ENCODE measurements at regions not wholly inside any gene's neighbourhood (a gene's known extent, or its start where the extent isn't known, plus 50 kb on each side); places are given as distances from the start of the nearest gene placed in this dataset.

DNA sequence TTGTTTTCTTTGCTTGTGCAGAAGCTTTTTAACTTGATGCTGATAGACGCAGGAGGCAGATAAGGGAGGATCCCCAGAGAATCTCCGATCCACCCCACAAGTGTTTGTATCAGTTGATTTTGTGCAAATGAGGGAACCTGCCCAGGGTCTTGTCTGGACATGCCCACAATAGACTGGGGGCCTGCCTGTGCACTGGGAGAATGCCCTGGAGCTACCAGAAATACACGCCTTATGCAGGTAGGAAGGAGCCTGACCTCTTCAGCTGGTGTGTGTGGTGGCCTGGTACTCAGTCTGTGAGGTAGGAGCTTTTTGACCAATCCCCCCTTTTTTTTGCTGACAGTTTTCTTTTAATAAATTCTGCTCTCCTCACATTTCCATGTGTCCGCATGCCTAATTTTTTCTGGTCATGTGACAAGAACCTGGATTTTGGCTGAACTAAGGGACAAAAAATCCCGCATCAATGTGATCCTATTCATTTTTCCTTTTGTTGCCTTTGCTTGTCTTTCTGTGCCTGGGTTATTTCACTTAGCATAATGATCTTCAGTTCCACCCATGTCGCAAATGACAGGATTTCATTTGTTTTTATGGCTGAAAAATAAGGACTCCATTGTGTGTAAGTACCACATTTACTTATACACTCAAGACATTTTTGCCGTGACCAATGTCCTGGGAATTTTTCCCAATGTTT, 430.6 kb upstream of the NRG3 start:
- no peak overlapping the region for H3K27ac ChIP-seq (replicated peaks in 1 of 4)
- DNase-seq (ENCODE audit: extremely low spot score) = no peak

DNA sequence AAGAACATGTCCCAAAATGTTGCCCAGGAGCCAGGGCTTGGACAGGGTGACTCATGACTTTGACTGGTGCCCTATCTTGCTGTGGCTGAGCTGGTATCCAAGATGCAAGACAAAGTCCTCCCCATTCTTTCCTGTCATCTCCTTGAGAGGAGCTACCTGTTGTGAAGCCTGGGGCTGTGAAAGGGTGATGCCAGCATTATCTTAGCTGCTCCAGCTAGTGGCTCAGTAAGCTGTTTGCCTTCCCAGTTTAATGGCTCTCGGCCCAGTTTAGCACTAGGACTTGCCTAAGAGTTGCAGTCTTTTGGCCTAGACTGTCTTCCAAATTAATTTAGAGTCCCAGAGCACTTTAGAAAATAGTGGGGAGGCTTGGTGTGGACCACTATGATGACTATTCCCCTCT, 424.3 kb upstream of the NRG3 start:
- DNase-seq (ENCODE audit: extremely low spot score) = no peak
- no peak overlapping the region for H3K27ac ChIP-seq (replicated peaks in 1 of 4)
- no peak overlapping the region for H3K4me3 ChIP-seq
- H3K27me3 ChIP-seq = no peaks in the 10 kb centered on the region
- no peaks in the 10 kb centered on the region for H3K36me3 ChIP-seq
- H3K4me1 ChIP-seq = no peaks in the 10 kb centered on the region
- TF ChIP-seq POLR2AphosphoS5 (IDR thresholded peaks at IDR 0.05) (no peak), POLR2A (IDR thresholded peaks at IDR 0.05; ENCODE audit: low read depth) (no peak), EP300 (IDR thresholded peaks at IDR 0.05) (no peak)
- TF ChIP-seq, protein P1, sequence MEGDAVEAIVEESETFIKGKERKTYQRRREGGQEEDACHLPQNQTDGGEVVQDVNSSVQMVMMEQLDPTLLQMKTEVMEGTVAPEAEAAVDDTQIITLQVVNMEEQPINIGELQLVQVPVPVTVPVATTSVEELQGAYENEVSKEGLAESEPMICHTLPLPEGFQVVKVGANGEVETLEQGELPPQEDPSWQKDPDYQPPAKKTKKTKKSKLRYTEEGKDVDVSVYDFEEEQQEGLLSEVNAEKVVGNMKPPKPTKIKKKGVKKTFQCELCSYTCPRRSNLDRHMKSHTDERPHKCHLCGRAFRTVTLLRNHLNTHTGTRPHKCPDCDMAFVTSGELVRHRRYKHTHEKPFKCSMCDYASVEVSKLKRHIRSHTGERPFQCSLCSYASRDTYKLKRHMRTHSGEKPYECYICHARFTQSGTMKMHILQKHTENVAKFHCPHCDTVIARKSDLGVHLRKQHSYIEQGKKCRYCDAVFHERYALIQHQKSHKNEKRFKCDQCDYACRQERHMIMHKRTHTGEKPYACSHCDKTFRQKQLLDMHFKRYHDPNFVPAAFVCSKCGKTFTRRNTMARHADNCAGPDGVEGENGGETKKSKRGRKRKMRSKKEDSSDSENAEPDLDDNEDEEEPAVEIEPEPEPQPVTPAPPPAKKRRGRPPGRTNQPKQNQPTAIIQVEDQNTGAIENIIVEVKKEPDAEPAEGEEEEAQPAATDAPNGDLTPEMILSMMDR (IDR thresholded peaks at IDR 0.05) = no peak
- 83% methylated on average over 1 of the region's 1 CpG for WGBS
- intact Hi-C loops (cut with DNase I) = no loop called here
- no peaks in the 10 kb centered on the region for H3K9me3 ChIP-seq

More for the DNA sequence above, 430.6 kb upstream of the NRG3 start:
- intact Hi-C loops (cut with DNase I) = no loop called here
- Histone ChIP-seq H3K4me1 (no peaks in the 10 kb centered on the region), H3K4me3 (no peak overlapping the region), H3K36me3 (no peaks in the 10 kb centered on the region), H3K9me3 (peaks cover 0 to 4% (median 0%) of the 10 kb centered on the region in 4 donors), H3K27me3 (no peaks in the 10 kb centered on the region)
- TF ChIP-seq, protein P1 (IDR thresholded peaks at IDR 0.05) = no peak
- TF ChIP-seq POLR2AphosphoS5 (IDR thresholded peaks at IDR 0.05) (no peak), POLR2A (IDR thresholded peaks at IDR 0.05; ENCODE audit: low read depth) (no peak), EP300 (IDR thresholded peaks at IDR 0.05) (no peak)
- WGBS = 76% methylated on average over 7 of the region's 7 CpGs

DNA sequence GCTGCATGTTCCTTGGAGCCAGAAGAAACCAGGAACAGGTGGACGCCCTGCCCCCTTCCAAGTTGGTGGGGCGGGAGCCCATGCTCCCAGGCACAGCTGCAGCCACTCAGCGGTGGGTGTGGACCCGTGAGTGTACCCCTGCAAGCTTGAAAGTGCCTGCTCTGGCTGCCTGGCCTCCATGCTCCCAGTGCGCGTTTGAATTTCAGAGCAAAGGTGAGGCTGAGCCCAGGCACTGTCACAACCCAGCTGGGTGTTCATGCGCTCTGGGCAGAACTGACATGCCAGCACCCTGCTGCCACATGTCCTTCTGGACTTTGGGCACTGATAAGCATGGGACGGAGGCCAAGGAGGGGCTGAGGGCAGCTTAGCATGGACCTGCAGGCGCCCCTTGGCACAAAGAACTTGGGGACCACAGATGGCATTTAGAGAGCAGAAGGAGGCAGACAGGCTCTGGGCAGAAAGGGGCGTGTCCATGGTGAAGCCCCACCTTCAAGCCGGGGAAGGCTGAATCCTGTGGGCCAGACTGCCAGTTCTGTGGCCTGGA, 402.0 kb upstream of the NRG3 start:
- intact Hi-C loops (cut with DNase I) = no loop called here
- WGBS = 89% methylated on average over 10 of the region's 11 CpGs
- Histone ChIP-seq H3K9me3 (no peaks in the 10 kb centered on the region), H3K36me3 (no peaks in the 10 kb centered on the region), H3K27me3 (no peaks in the 10 kb centered on the region), H3K4me3 (no peak overlapping the region), H3K4me1 (no peaks in the 10 kb centered on the region), H3K27ac (replicated peaks in 1 of 4) (no peak overlapping the region)
- no peak for DNase-seq (ENCODE audit: extremely low spot score)
- TF ChIP-seq EP300 (IDR thresholded peaks at IDR 0.05) = no peak

DNA sequence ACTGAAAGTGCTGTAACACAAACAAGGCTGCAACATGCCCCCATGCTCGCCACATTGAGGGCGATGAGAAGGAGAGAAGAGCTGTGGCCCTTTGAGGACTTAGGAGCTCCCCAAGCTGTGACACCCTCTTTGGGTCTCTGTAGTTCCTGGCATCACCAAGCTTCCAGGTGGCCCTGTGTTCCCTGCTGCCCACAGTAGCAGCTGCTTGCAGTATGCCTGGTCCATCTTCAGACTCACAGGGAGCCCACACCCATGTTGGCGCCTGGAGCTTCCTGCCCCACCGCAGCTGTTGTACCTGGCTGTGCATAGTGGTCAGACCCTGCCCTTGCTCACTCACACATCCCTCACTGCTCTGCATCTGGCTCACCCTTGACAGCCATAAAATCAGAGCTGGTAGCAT, 401.2 kb upstream of the NRG3 start:
- no peak for DNase-seq (ENCODE audit: extremely low spot score)
- TF ChIP-seq, protein P1 (IDR thresholded peaks at IDR 0.05) = no peak
- TF ChIP-seq POLR2AphosphoS5 (IDR thresholded peaks at IDR 0.05) (no peak), POLR2A (IDR thresholded peaks at IDR 0.05; ENCODE audit: low read depth) (no peak), EP300 (IDR thresholded peaks at IDR 0.05) (no peak)
- 95% methylated on average over 4 of the region's 4 CpGs for WGBS
- intact Hi-C loops (cut with DNase I) = no loop called here
- H3K27ac ChIP-seq (replicated peaks in 1 of 4) = no peak overlapping the region
- no peaks in the 10 kb centered on the region for H3K9me3 ChIP-seq
- H3K36me3 ChIP-seq = no peaks in the 10 kb centered on the region
- H3K4me3 ChIP-seq = no peak overlapping the region
- no peaks in the 10 kb centered on the region for H3K27me3 ChIP-seq
- H3K4me1 ChIP-seq = no peaks in the 10 kb centered on the region

DNA sequence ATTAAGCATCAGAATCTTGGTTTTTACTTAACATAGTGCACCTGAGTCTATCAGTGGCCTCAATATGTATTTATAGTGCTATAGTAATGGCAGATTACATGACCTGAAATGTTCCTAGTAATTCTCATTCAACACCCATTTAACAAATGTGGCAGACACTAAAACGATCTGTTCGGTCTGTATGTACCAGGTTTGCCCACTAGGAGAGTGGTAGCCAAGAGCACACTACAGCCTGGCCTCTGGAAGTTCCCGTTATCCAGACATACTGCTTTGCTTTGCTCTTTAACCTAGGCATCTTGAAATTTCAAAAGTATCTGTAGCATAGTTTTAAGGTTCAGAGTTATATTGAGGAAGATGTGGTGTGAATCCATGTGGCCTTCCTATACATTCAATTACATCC, 395.7 kb upstream of the NRG3 start:
- DNase-seq (ENCODE audit: extremely low spot score) = no peak
- intact Hi-C loops (cut with DNase I) = no loop called here
- TF ChIP-seq, protein P1 (IDR thresholded peaks at IDR 0.05) = no peak
- TF ChIP-seq POLR2A (IDR thresholded peaks at IDR 0.05; ENCODE audit: low read depth) (no peak), EP300 (IDR thresholded peaks at IDR 0.05) (no peak), POLR2AphosphoS5 (IDR thresholded peaks at IDR 0.05) (no peak)
- no peaks in the 10 kb centered on the region for H3K27me3 ChIP-seq
- no peaks in the 10 kb centered on the region for H3K9me3 ChIP-seq
- no peak overlapping the region for H3K27ac ChIP-seq (replicated peaks in 1 of 4)
- H3K36me3 ChIP-seq = no peaks in the 10 kb centered on the region
- H3K4me3 ChIP-seq = no peak overlapping the region
- H3K4me1 ChIP-seq = no peaks in the 10 kb centered on the region
- 78% methylated on average over 3 of the region's 3 CpGs for WGBS

All from esophagus muscularis mucosa (tissue), 4 donors.